K562 (cell line): ENCODE measurements at regions not wholly inside any gene's neighbourhood (a gene's known extent, or its start where the extent isn't known, plus 50 kb on each side); places are given as distances from the start of the nearest gene placed in this dataset.

Experiments
- ATAC-seq: fragments of 200-7000 bp; cut with Tn5 transposase; 3 replicates; pipeline ENCODE4 v1.9.1; 2020; ENCODE audit warnings: moderate library complexity
- BruUV-seq: library from RNA; stranded (reverse); fragments of 400-500 nt; replicated peaks from 2 replicates; lab custom pipeline; 2021; lab: Mats Ljungman, UMichigan
- CTCF ChIA-PET: fragments of 300-600 bp; formaldehyde crosslinking; extraction: SDS; loops from one replicate; lab custom pipeline; 2021; ENCODE audit warnings: low intra/inter-chr PET ratio; lab: Yijun Ruan, JAX
- POLR2A ChIA-PET: fragments of 300-600, 350-650 bp; sonication (Branson Sonifier 250); formaldehyde crosslinking; extraction: SDS; loops from one replicate; lab custom pipeline; 2021; ENCODE audit warnings: antibody characterized with exemption, inconsistent platforms; lab: Yijun Ruan, JAX
- DNase-seq, 4 experiments: peaks; one replicate each; pipeline versions ENCODE4 v3.0.0 to v3.0.0-alpha.2; 2011 to 2018; ENCODE audit warnings: low spot score in 3 of 4, mixed read lengths in 3 of 4; ENCODE audit errors: extremely low read depth in 1 of 4
- FAIRE-seq: peaks from 2 replicates; lab custom pipeline; 2011; peaks lifted over from hg19 to GRCh38; lab: Jason Lieb, UNC
- H2AFZ ChIP-seq: 2 replicates; pipeline ENCODE4 v1.6.0; 2011; ENCODE audit warnings: low read depth, low read length, control low read depth, inconsistent platforms
- H3K27ac ChIP-seq: fragments of 200-600 bp; 3 replicates; pipeline ENCODE4 v1.8.0; 2011; ENCODE audit warnings: low read depth, mild to moderate bottlenecking, control low read depth, inconsistent platforms, low read length, moderate library complexity, mixed read lengths; ENCODE audit errors: extremely low read depth
- H3K27me3 ChIP-seq, 2 experiments: fragments of 300-600 bp in 1 of 2; 2 replicates in 1 of 2; 3 replicates in 1 of 2; pipeline versions ENCODE4 v1.6.0 to v1.8.0; 2011; ENCODE audit warnings: inconsistent platforms in 2 of 2, low read length in 2 of 2, mild to moderate bottlenecking in 1 of 2, mixed read lengths in 1 of 2, moderate library complexity in 1 of 2; ENCODE audit not compliant: control insufficient read depth in 2 of 2, insufficient read depth in 2 of 2
- H3K36me3 ChIP-seq: fragments of 300-600 bp; 3 replicates; pipeline ENCODE4 v1.8.0; 2011; ENCODE audit warnings: mild to moderate bottlenecking, low read length, inconsistent platforms; ENCODE audit not compliant: control insufficient read depth, insufficient read depth
- H3K4me1 ChIP-seq, 2 experiments: fragments of 200-600 bp in 1 of 2; replicated peaks in 1 of 2; 2 replicates in 1 of 2; 3 replicates in 1 of 2; pipeline versions ENCODE4 v1.5.1 to v1.8.0; 2011; ENCODE audit warnings: inconsistent platforms in 2 of 2, low read length in 2 of 2, mild to moderate bottlenecking in 1 of 2, mixed read lengths in 1 of 2, moderate library complexity in 1 of 2; ENCODE audit not compliant: control insufficient read depth in 2 of 2, insufficient read depth in 2 of 2
- H3K4me2 ChIP-seq: 2 replicates; pipeline ENCODE4 v1.6.1; 2011; ENCODE audit warnings: low read length, control low read depth, inconsistent platforms, mixed read lengths; ENCODE audit not compliant: insufficient read depth
- H3K4me3 ChIP-seq: fragments of 200-600 bp; sonication (generic), shearing (Covaris generic); 2 replicates; pipeline ENCODE4 v1.5.1; 2016; ENCODE audit warnings: control low read depth, inconsistent platforms
- H3K79me2 ChIP-seq: fragments of 200-600 bp; 3 replicates; pipeline ENCODE4 v1.8.0; 2011; ENCODE audit warnings: low read length, inconsistent platforms; ENCODE audit not compliant: control insufficient read depth, insufficient read depth
- H3K9ac ChIP-seq, 2 experiments: 2 replicates each; pipeline versions ENCODE4 v1.6.0 to v1.6.1; 2011; ENCODE audit warnings: low read depth in 2 of 2, low read length in 2 of 2, control low read depth in 1 of 2, inconsistent platforms in 1 of 2, mild to moderate bottlenecking in 1 of 2, mixed read lengths in 1 of 2; ENCODE audit not compliant: insufficient read depth in 1 of 2
- H3K9me1 ChIP-seq: one replicate; pipeline ENCODE4 v1.6.0; 2011; ENCODE audit warnings: inconsistent platforms, mild to moderate bottlenecking, low read length, moderate library complexity; ENCODE audit not compliant: control insufficient read depth, insufficient read depth
- H3K9me3 ChIP-seq: replicated peaks from 2 replicates; pipeline ENCODE4 v1.5.1; 2011; ENCODE audit warnings: low read depth, low read length, inconsistent platforms; ENCODE audit not compliant: control insufficient read depth, insufficient read depth
- H4K20me1 ChIP-seq: replicated peaks from 2 replicates; pipeline ENCODE4 v1.6.1; 2011; ENCODE audit warnings: low read length, inconsistent platforms, mixed read lengths; ENCODE audit not compliant: control insufficient read depth, insufficient read depth
- CBX2 ChIP-seq: fragments of 200-600 bp; sonication (generic); IDR thresholded peaks from one replicate; pipeline ENCODE4 v1.6.1; 2012; ENCODE audit warnings: mild to moderate bottlenecking, low read length, inconsistent platforms; ENCODE audit not compliant: insufficient read depth, poor library complexity, severe bottlenecking
- EZH2 ChIP-seq: IDR thresholded peaks from 2 replicates; pipeline ENCODE4 v1.6.1; 2012; ENCODE audit warnings: low read depth, mild to moderate bottlenecking, inconsistent platforms, low read length, borderline replicate concordance
- HSF4 ChIP-seq: fragments of 250-450 bp; sonication (Bioruptor Pico); IDR thresholded peaks from 2 replicates; pipeline ENCODE4 v2.1.2; 2022; ENCODE audit warnings: mild to moderate bottlenecking, moderate library complexity, borderline replicate concordance
- SMARCB1 ChIP-seq: IDR thresholded peaks from 2 replicates; pipeline ENCODE4 v1.6.1; 2011; ENCODE audit warnings: improper control_type of control experiment, low read depth; ENCODE audit not compliant: insufficient read length
- SRSF3 ChIP-seq: fragments of 200-400 bp; formaldehyde crosslinking; IDR thresholded peaks from 2 replicates; pipeline ENCODE4 v1.6.1; 2016; ENCODE audit warnings: mild to moderate bottlenecking, low read length, moderate library complexity; ENCODE audit not compliant: insufficient read depth
- SRSF9 ChIP-seq: fragments of 200-400 bp; formaldehyde crosslinking; IDR thresholded peaks from 2 replicates; pipeline ENCODE4 v1.6.1; 2017; ENCODE audit warnings: low read depth, low read length, borderline replicate concordance
- TBL1XR1 ChIP-seq, 2 experiments: IDR thresholded peaks; 2 replicates each; pipeline ENCODE4 v1.6.1; 2012; ENCODE audit warnings: improper control_type of control experiment in 2 of 2, low read length in 2 of 2, mild to moderate bottlenecking in 1 of 2
- WGBS: fragments of 100-300 bp; shearing (Covaris generic); methylation state at CpG from one replicate; pipeline ENCODE4 v1.1.6; 2016; ENCODE audit warnings: low coverage, mixed read lengths; ENCODE audit not compliant: insufficient coverage; ENCODE audit errors: missing lambda C conversion rate; 5-methylcytosine and 5-hydroxymethylcytosine counted together
- in situ Hi-C: fragments of 300-500 bp; cut with MboI; formaldehyde crosslinking; loops from 4 replicates; pipeline ENCODE4 v1.15.0; 2018; ENCODE audit warnings: inconsistent platforms, mixed read lengths
- intact Hi-C: fragments of 100-400 bp; cut with micrococcal nuclease; formaldehyde crosslinking; loops from 2 replicates; pipeline ENCODE4 v1.14.2; 2022
- TF ChIP-seq, protein P1 (sequence below): sonication (generic); formaldehyde crosslinking; IDR thresholded peaks from 2 replicates; pipeline ENCODE4 v1.8.1; 2022; ENCODE audit warnings: missing genetic modification reagents
- TF ChIP-seq, protein P2 (sequence below): fragments of 150-350 bp; conservative IDR thresholded peaks from 2 replicates; pipeline ENCODE4 v1.6.1; 2014; ENCODE audit warnings: low read length
- TF ChIP-seq, protein P3 (sequence below): fragments of 450-650 bp; IDR thresholded peaks from 2 replicates; pipeline ENCODE4 v1.7.1; 2018; ENCODE audit warnings: mild to moderate bottlenecking, low read depth; ENCODE audit not compliant: partially characterized antibody

DNA sequence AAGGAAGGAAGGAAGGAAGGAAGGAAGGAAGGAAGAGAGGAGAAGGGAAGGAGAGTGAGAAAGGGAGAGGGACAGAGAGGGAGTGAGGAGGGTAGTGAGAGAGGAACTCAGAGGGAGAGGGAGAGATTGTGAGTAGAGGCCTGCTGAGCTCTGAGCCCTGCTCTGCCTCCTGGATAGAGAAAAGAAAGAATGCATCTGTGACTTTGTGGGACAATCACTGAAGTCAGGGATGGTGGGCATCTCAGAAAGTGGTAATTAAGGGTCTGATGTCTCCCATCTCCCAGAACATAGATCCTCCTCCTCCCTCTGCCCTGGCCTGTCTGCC lies 142.9 kb upstream of the BANK1 start:
- no peak overlapping the region for H2AFZ ChIP-seq
- H3K27ac ChIP-seq: no peak overlapping the region
- FAIRE-seq (no peak), ATAC-seq (no peak), DNase-seq (no peak)
- H3K9ac ChIP-seq: no peak overlapping the region
- no TSS peak for BruUV-seq
- H3K4me2 ChIP-seq: no peak overlapping the region
- intact Hi-C loops: no loop called here
- H3K4me3 ChIP-seq: no peak overlapping the region
- in situ Hi-C loops: no loop called here
- H3K4me1 ChIP-seq: no peaks in the 10 kb centered on the region
- TF ChIP-seq, protein P1, sequence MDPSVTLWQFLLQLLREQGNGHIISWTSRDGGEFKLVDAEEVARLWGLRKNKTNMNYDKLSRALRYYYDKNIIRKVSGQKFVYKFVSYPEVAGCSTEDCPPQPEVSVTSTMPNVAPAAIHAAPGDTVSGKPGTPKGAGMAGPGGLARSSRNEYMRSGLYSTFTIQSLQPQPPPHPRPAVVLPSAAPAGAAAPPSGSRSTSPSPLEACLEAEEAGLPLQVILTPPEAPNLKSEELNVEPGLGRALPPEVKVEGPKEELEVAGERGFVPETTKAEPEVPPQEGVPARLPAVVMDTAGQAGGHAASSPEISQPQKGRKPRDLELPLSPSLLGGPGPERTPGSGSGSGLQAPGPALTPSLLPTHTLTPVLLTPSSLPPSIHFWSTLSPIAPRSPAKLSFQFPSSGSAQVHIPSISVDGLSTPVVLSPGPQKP: no peak
- H3K79me2 ChIP-seq: no peaks in the 10 kb centered on the region
- no peaks in the 10 kb centered on the region for H3K27me3 ChIP-seq
- no peaks in the 10 kb centered on the region for H3K36me3 ChIP-seq
- H4K20me1 ChIP-seq: no peaks in the 10 kb centered on the region
- ChIA-PET POLR2A (no interaction called here), CTCF (no interaction called here)
- H3K9me3 ChIP-seq: no peaks in the 10 kb centered on the region
- H3K9me1 ChIP-seq: no peaks in the 10 kb centered on the region

DNA sequence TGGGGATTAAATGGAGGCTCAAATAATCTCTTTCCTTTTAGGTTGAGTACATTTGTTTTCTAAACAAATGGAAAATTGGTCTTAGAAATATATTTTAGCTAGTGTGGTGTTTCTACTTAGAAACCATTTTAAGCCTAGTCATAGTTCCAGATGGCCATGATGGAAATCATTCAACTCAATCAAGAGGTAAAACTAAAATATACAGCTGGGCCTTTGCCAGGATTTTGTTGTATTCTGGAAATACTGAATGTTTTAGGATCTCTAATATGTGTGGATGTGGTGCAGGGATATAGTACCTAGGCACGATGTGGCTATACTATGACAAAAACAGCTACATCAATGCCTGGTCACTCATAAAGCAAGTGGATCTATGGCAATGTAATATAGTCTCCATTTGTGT lies 146.0 kb upstream of the BANK1 start:
- ChIA-PET CTCF (no interaction called here), POLR2A (no interaction called here)
- ATAC-seq (no peak), FAIRE-seq (no peak), DNase-seq (no peak)
- in situ Hi-C loops (no loop called here), intact Hi-C loops (no loop called here)
- H2AFZ ChIP-seq: no peak overlapping the region
- no peaks in the 10 kb centered on the region for H3K36me3 ChIP-seq
- H3K4me3 ChIP-seq: no peak overlapping the region
- H3K4me2 ChIP-seq: no peak overlapping the region
- no peaks in the 10 kb centered on the region for H3K9me1 ChIP-seq
- H3K27ac ChIP-seq: no peak overlapping the region
- 0% methylated on average over 1 of the region's 1 CpG for WGBS
- H4K20me1 ChIP-seq: no peaks in the 10 kb centered on the region
- no peaks in the 10 kb centered on the region for H3K4me1 ChIP-seq
- H3K79me2 ChIP-seq: no peaks in the 10 kb centered on the region
- no peaks in the 10 kb centered on the region for H3K9me3 ChIP-seq
- H3K27me3 ChIP-seq: no peaks in the 10 kb centered on the region
- no peak overlapping the region for H3K9ac ChIP-seq
- no TSS peak for BruUV-seq
- TF ChIP-seq SRSF3 (no peak), SMARCB1 (no peak), EZH2 (no peak), HSF4 (CRISPR knock-in tag) (no peak), TBL1XR1 (IDR thresholded peaks at IDR 0.05; ENCODE audit: low read length in 2 of 2) (no peak), CBX2 (no peak), SRSF9 (no peak)
- TF ChIP-seq, protein P2, sequence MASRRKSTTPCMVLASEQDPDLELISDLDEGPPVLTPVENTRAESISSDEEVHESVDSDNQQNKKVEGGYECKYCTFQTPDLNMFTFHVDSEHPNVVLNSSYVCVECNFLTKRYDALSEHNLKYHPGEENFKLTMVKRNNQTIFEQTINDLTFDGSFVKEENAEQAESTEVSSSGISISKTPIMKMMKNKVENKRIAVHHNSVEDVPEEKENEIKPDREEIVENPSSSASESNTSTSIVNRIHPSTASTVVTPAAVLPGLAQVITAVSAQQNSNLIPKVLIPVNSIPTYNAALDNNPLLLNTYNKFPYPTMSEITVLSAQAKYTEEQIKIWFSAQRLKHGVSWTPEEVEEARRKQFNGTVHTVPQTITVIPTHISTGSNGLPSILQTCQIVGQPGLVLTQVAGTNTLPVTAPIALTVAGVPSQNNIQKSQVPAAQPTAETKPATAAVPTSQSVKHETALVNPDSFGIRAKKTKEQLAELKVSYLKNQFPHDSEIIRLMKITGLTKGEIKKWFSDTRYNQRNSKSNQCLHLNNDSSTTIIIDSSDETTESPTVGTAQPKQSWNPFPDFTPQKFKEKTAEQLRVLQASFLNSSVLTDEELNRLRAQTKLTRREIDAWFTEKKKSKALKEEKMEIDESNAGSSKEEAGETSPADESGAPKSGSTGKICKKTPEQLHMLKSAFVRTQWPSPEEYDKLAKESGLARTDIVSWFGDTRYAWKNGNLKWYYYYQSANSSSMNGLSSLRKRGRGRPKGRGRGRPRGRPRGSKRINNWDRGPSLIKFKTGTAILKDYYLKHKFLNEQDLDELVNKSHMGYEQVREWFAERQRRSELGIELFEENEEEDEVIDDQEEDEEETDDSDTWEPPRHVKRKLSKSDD: no peak
- TF ChIP-seq, protein P3, sequence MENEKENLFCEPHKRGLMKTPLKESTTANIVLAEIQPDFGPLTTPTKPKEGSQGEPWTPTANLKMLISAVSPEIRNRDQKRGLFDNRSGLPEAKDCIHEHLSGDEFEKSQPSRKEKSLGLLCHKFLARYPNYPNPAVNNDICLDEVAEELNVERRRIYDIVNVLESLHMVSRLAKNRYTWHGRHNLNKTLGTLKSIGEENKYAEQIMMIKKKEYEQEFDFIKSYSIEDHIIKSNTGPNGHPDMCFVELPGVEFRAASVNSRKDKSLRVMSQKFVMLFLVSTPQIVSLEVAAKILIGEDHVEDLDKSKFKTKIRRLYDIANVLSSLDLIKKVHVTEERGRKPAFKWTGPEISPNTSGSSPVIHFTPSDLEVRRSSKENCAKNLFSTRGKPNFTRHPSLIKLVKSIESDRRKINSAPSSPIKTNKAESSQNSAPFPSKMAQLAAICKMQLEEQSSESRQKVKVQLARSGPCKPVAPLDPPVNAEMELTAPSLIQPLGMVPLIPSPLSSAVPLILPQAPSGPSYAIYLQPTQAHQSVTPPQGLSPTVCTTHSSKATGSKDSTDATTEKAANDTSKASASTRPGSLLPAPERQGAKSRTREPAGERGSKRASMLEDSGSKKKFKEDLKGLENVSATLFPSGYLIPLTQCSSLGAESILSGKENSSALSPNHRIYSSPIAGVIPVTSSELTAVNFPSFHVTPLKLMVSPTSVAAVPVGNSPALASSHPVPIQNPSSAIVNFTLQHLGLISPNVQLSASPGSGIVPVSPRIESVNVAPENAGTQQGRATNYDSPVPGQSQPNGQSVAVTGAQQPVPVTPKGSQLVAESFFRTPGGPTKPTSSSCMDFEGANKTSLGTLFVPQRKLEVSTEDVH: no peak
